SK-N-MC (cell line): ENCODE measurements at regions not wholly inside any gene's neighbourhood (a gene's known extent, or its start where the extent isn't known, plus 50 kb on each side); places are given as distances from the start of the nearest gene placed in this dataset.
"Not testable (repeated sequence)": the region's sequence is repeated elsewhere in the genome, so short reads cannot be mapped to it uniquely, and the experiment has no call there.

ENCODE experiments used
- EZH2 ChIP-seq: fragments of 200-600 bp; sonication (generic); IDR thresholded peaks from one replicate; pipeline ENCODE4 v1.6.1; 2017; ENCODE audit warnings: antibody characterized with exemption
- FOXP2 ChIP-seq: optimal IDR thresholded peaks from 2 replicates; pipeline ENCODE3; 2011; ENCODE audit warnings: mild to moderate bottlenecking, moderate library complexity; ENCODE audit not compliant: insufficient read depth; ENCODE audit errors: extremely low read length, control extremely low read depth
- POLR2AphosphoS5 ChIP-seq: IDR thresholded peaks from 2 replicates; pipeline ENCODE4 v1.6.1; 2012; ENCODE audit warnings: mild to moderate bottlenecking, low read depth, low read length, borderline replicate concordance

GRCh38 chr18:23329671-23330070 lies 123.4 kb upstream of the RIOK3 start:
- TF ChIP-seq EZH2, POLR2AphosphoS5, FOXP2: not testable (repeated sequence)
